B cell (primary cell): ENCODE measurements at regions not wholly inside any gene's neighbourhood (a gene's known extent, or its start where the extent isn't known, plus 50 kb on each side); places are given as distances from the start of the nearest gene placed in this dataset.

Experiments
- ATAC-seq: fragments of 200-7000 bp; cut with Tn5 transposase; one replicate; pipeline ENCODE4 v1.10.0; 2021; ENCODE audit warnings: low read depth, mild to moderate bottlenecking, moderate number of reproducible peaks, moderate library complexity
- CTCF ChIA-PET: fragments of 350-600 bp; sonication (Branson Sonifier 250); formaldehyde crosslinking; loops from one replicate; lab custom pipeline; 2021; ENCODE audit warnings: antibody characterized with exemption, inconsistent platforms; lab: Charles Lee
- POLR2A ChIA-PET: fragments of 350-600 bp; sonication (Branson Sonifier 250); formaldehyde crosslinking; loops from one replicate; lab custom pipeline; 2021; ENCODE audit warnings: antibody characterized with exemption; lab: Charles Lee
- DNase-seq: peaks from one replicate; pipeline ENCODE4 v3.0.0; 2013
- H2AFZ ChIP-seq: 2 replicates; pipeline ENCODE4 v1.6.1; 2012; ENCODE audit warnings: mild to moderate bottlenecking, low read depth, low read length; ENCODE audit not compliant: insufficient read depth, poor library complexity, severe bottlenecking
- H3K27ac ChIP-seq, 2 donors: 1 replicate in 1 of 2; 2 replicates in 1 of 2; pipeline ENCODE4 v1.5.1; 2012 to 2013; ENCODE audit warnings: low read length in 2 of 2, mild to moderate bottlenecking in 2 of 2, moderate library complexity in 1 of 2
- H3K27me3 ChIP-seq, 4 experiments: fragments of 200-600 bp in 1 of 4; sonication (generic) in 1 of 4; replicated peaks in 1 of 4; 1 replicate in 2 of 4; 2 replicates in 2 of 4; pipeline versions ENCODE4 v1.6.1 to v1.7.0; 2013 to 2016; ENCODE audit warnings: low read length in 3 of 4, mild to moderate bottlenecking in 2 of 4, mixed read lengths in 1 of 4, moderate library complexity in 1 of 4; ENCODE audit not compliant: insufficient read depth in 4 of 4, control insufficient read depth in 3 of 4; ENCODE audit errors: control extremely low read depth in 1 of 4
- H3K36me3 ChIP-seq, 2 experiments: replicated peaks in 1 of 2; 1 replicate in 1 of 2; 2 replicates in 1 of 2; pipeline versions ENCODE4 v1.6.1 to v1.7.1; 2013; ENCODE audit warnings: low read length in 1 of 2; ENCODE audit not compliant: insufficient read depth in 2 of 2, control insufficient read depth in 1 of 2; ENCODE audit errors: control extremely low read depth in 1 of 2, extremely low read depth in 1 of 2
- H3K4me1 ChIP-seq, 2 donors: fragments of 200-600 bp in 1 of 2; sonication (generic) in 1 of 2; 1 replicate in 1 of 2; 2 replicates in 1 of 2; pipeline versions ENCODE4 v1.5.1 to v1.6.1; 2013 to 2017; ENCODE audit warnings: low read length in 2 of 2; ENCODE audit not compliant: control insufficient read depth in 2 of 2, insufficient read depth in 2 of 2
- H3K4me2 ChIP-seq: replicated peaks from 2 replicates; pipeline ENCODE3; 2012; ENCODE audit warnings: mild to moderate bottlenecking, low read depth, low read length; ENCODE audit not compliant: poor library complexity, severe bottlenecking
- H3K4me3 ChIP-seq, 5 experiments: fragments of 200-600 bp in 1 of 5; sonication (generic) in 1 of 5; 1 replicate in 3 of 5; 2 replicates in 2 of 5; pipeline versions ENCODE4 v1.5.1 to v1.7.0; 2011 to 2016; ENCODE audit warnings: low read length in 4 of 5, mild to moderate bottlenecking in 4 of 5, low read depth in 2 of 5, control low read depth in 1 of 5, moderate library complexity in 1 of 5; ENCODE audit not compliant: insufficient read depth in 1 of 5; ENCODE audit errors: control extremely low read depth in 1 of 5, extremely low read depth in 1 of 5
- H3K79me2 ChIP-seq: fragments of 200-600 bp; sonication (generic); one replicate; pipeline ENCODE4 v1.6.0; 2016; ENCODE audit warnings: low read length; ENCODE audit not compliant: control insufficient read depth, insufficient read depth
- H3K9ac ChIP-seq: fragments of 200-600 bp; sonication (generic); 2 replicates; pipeline ENCODE4 v1.6.1; 2017; ENCODE audit warnings: mild to moderate bottlenecking, low read length, moderate library complexity
- H3K9me3 ChIP-seq, 3 donors: one replicate each; pipeline versions ENCODE4 v1.6.1 to v1.7.1; 2013; ENCODE audit warnings: low read length in 2 of 3; ENCODE audit not compliant: control insufficient read depth in 2 of 3, insufficient read depth in 1 of 3; ENCODE audit errors: control extremely low read depth in 1 of 3
- H4K20me1 ChIP-seq: 2 replicates; pipeline ENCODE4 v1.6.0; 2012; ENCODE audit warnings: mild to moderate bottlenecking, low read length; ENCODE audit not compliant: insufficient read depth, control insufficient read depth, poor library complexity, severe bottlenecking
- H3K27ac Mint-ChIP-seq: one replicate; pipeline ENCODE4 v1.8.0; 2021; ENCODE audit warnings: mixed read lengths
- H3K27me3 Mint-ChIP-seq: one replicate; pipeline ENCODE4 v1.8.0; 2021; ENCODE audit warnings: mixed read lengths
- H3K4me1 Mint-ChIP-seq: one replicate; pipeline ENCODE4 v1.8.0; 2021; ENCODE audit warnings: mixed read lengths
- H3K4me3 Mint-ChIP-seq: one replicate; pipeline ENCODE4 v1.8.0; 2021; ENCODE audit warnings: mixed read lengths
- H3K9me3 Mint-ChIP-seq: one replicate; pipeline ENCODE4 v1.8.0; 2022; ENCODE audit warnings: mixed read lengths; ENCODE audit not compliant: insufficient read depth
- CTCF ChIP-seq: fragments of 200-600 bp; IDR thresholded peaks from one replicate; pipeline ENCODE4 v1.8.0; 2022; ENCODE audit warnings: antibody characterized with exemption, mild to moderate bottlenecking
- EZH2 ChIP-seq: IDR thresholded peaks from 2 replicates; pipeline ENCODE4 v1.6.1; 2012; ENCODE audit warnings: borderline replicate concordance, low read depth, mild to moderate bottlenecking, moderate library complexity, low read length; ENCODE audit not compliant: insufficient read depth, poor library complexity, severe bottlenecking
- WGBS: methylation state at CpG from one replicate; pipeline ENCODE4 v1.1.5; 2013; ENCODE audit warnings: missing lambda C conversion rate; ENCODE audit not compliant: insufficient coverage; 5-methylcytosine and 5-hydroxymethylcytosine counted together
- intact Hi-C: fragments of 100-400 bp; cut with micrococcal nuclease; formaldehyde crosslinking; loops from one replicate; pipeline ENCODE4 v1.10.0; 2022

DNA sequence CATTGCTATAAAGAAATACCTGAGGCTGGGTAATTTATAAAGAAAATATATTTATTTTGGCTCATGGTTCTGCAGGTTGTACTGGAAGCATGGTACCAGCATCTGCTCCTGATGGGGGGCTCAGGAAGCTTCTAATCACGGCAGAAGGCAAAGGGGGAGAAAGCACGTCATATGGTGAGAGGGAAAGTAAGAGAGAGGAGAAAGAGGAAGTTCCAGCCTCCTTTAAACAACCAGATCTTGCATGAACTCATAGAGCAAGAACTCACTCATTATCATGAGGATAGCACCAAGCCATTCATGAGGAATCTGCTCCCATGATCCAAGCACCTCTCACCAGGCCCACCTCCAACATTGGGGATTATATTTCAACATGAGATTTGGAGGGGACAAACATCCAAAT lies 125.0 kb upstream of the GRPR start:
- H3K4me1 ChIP-seq, result no peaks in the 10 kb centered on the region
- H3K9me3 Mint-ChIP-seq, result no peaks in the 10 kb centered on the region
- DNase-seq (no peak), ATAC-seq (no peak)
- no peak overlapping the region for H3K27ac Mint-ChIP-seq
- no peak overlapping the region for H3K9ac ChIP-seq
- no peak for TF ChIP-seq CTCF
- no peak for TF ChIP-seq EZH2
- H3K79me2 ChIP-seq, result no peaks in the 10 kb centered on the region
- no peak overlapping the region for H3K4me3 Mint-ChIP-seq
- no peaks in the 10 kb centered on the region for H4K20me1 ChIP-seq
- H3K4me2 ChIP-seq, result peak overlapping the region; percentile 36
- no peaks in the 10 kb centered on the region for H3K27me3 Mint-ChIP-seq
- H3K27me3 ChIP-seq, result no peaks in the 10 kb centered on the region
- H3K27ac ChIP-seq, result no peak overlapping the region
- H3K9me3 ChIP-seq, result no peaks in the 10 kb centered on the region
- intact Hi-C loops, result no loop called here
- H3K4me3 ChIP-seq, result peak overlapping the region in 1 of 5 experiments; percentile 48
- no peaks in the 10 kb centered on the region for H3K36me3 ChIP-seq
- ChIA-PET POLR2A (no interaction called here), CTCF (no interaction called here)
- WGBS, result no CpG with 5 or more reads among the region's 2 CpGs
- H3K4me1 Mint-ChIP-seq, result peaks cover 6% of the 10 kb centered on the region
- H2AFZ ChIP-seq, result peak overlapping the region; percentile 18

- H3K36me3 ChIP-seq, result no peaks in the 10 kb centered on the region
- ATAC-seq (no peak), DNase-seq (no peak)
- H3K27ac Mint-ChIP-seq, result peak overlapping the region; percentile 1
- intact Hi-C loops, result no loop called here
- H3K4me1 Mint-ChIP-seq, result peaks cover 25% of the 10 kb centered on the region
- no peaks in the 10 kb centered on the region for H3K79me2 ChIP-seq
- H3K27me3 Mint-ChIP-seq, result no peaks in the 10 kb centered on the region
- POLR2A ChIA-PET, result no interaction called here
- H3K4me3 ChIP-seq, result no peak overlapping the region
- no peaks in the 10 kb centered on the region for H4K20me1 ChIP-seq
- no peak overlapping the region for H3K27ac ChIP-seq
- peaks cover 13 to 15% of the 10 kb centered on the region in 2 donors for H3K4me1 ChIP-seq
- peak overlapping the region; percentile 3 for H3K9ac ChIP-seq
- WGBS, result 80% methylated on average over 1 of the region's 4 CpGs
- H3K9me3 Mint-ChIP-seq, result no peaks in the 10 kb centered on the region
- H2AFZ ChIP-seq, result no peak overlapping the region
- no peaks in the 10 kb centered on the region for H3K9me3 ChIP-seq
- H3K4me3 Mint-ChIP-seq, result no peak overlapping the region
- CTCF ChIA-PET, result interaction anchor here (1.0 kb wide), 1 partner anchor 59 kb away, joined by 3 read pairs; no protein-coding TSS in a partner anchor
- no peaks in the 10 kb centered on the region for H3K27me3 ChIP-seq
- H3K4me2 ChIP-seq, result peak overlapping the region; percentile 26
- TF ChIP-seq EZH2 (no peak), CTCF (no peak)
Observed at GRCh38 chrX:15989716-15990115, 133.6 kb upstream of the GRPR start.
